H1 (cell line): ENCODE measurements at regions not wholly inside any gene's neighbourhood (a gene's known extent, or its start where the extent isn't known, plus 50 kb on each side); places are given as distances from the start of the nearest gene placed in this dataset.

Source experiments
- CTCF ChIA-PET: fragments of 300-600 bp; sonication (Branson Sonifier 250); formaldehyde crosslinking; loops from one replicate; lab custom pipeline; 2021; ENCODE audit not compliant: partially characterized antibody; lab: Charles Lee
- POLR2A ChIA-PET: fragments of 300-600 bp; sonication (Branson Sonifier 250); formaldehyde crosslinking; loops from one replicate; lab custom pipeline; 2021; ENCODE audit warnings: inconsistent platforms; ENCODE audit not compliant: partially characterized antibody; lab: Charles Lee
- DNase-seq, 2 experiments: peaks; one replicate each; pipeline versions ENCODE4 v3.0.0 to v3.0.0-alpha.2; 2010 to 2022; ENCODE audit warnings: low spot score in 2 of 2, low read depth in 1 of 2, mixed read lengths in 1 of 2
- FAIRE-seq: peaks from 2 replicates; lab custom pipeline; 2011; peaks lifted over from hg19 to GRCh38; lab: Jason Lieb, UNC
- H2AFZ ChIP-seq: 2 replicates; pipeline ENCODE4 v1.8.1; 2012; ENCODE audit warnings: low read length, inconsistent platforms
- H2AK5ac ChIP-seq: 2 replicates; pipeline ENCODE4 v1.6.1; 2013; ENCODE audit warnings: low read depth, low read length
- H2BK120ac ChIP-seq: replicated peaks from 2 replicates; pipeline ENCODE3; 2013; ENCODE audit warnings: low read depth, low read length, inconsistent platforms
- H2BK12ac ChIP-seq: 2 replicates; pipeline ENCODE4 v1.6.1; 2013; ENCODE audit warnings: low read depth, low read length
- H2BK15ac ChIP-seq: 2 replicates; pipeline ENCODE4 v1.6.1; 2013; ENCODE audit warnings: low read length
- H2BK20ac ChIP-seq: 2 replicates; pipeline ENCODE4 v1.6.1; 2013; ENCODE audit warnings: low read length
- H2BK5ac ChIP-seq: 2 replicates; pipeline ENCODE4 v1.6.1; 2013; ENCODE audit warnings: low read depth, low read length
- H3K14ac ChIP-seq: 2 replicates; pipeline ENCODE4 v1.6.1; 2013; ENCODE audit warnings: inconsistent platforms; ENCODE audit not compliant: insufficient read length
- H3K18ac ChIP-seq: 2 replicates; pipeline ENCODE4 v1.6.1; 2013; ENCODE audit warnings: low read length; ENCODE audit errors: extremely low read depth
- H3K23ac ChIP-seq: 2 replicates; pipeline ENCODE4 v1.6.1; 2013; ENCODE audit warnings: inconsistent platforms; ENCODE audit not compliant: insufficient read length
- H3K23me2 ChIP-seq: 2 replicates; pipeline ENCODE4 v1.6.1; 2013; ENCODE audit warnings: low read depth, low read length
- H3K27ac ChIP-seq: 2 replicates; pipeline ENCODE4 v1.6.1; 2011; ENCODE audit warnings: low read depth, low read length, inconsistent platforms
- H3K27me3 ChIP-seq, 4 experiments: replicated peaks in 1 of 4; 1 replicate in 1 of 4; 2 replicates in 3 of 4; pipeline versions ENCODE4 v1.6.1 to v1.8.1; 2011 to 2013; ENCODE audit warnings: low read length in 3 of 4, mild to moderate bottlenecking in 3 of 4, inconsistent platforms in 2 of 4, mixed read lengths in 2 of 4, moderate library complexity in 1 of 4; ENCODE audit not compliant: control insufficient read depth in 3 of 4, insufficient read depth in 3 of 4; ENCODE audit errors: extremely low read depth in 1 of 4
- H3K36me3 ChIP-seq, 4 experiments: 2 replicates each; pipeline versions ENCODE4 v1.6.1 to v1.8.1; 2011 to 2013; ENCODE audit warnings: mild to moderate bottlenecking in 4 of 4, low read length in 3 of 4, moderate library complexity in 2 of 4, control low read depth in 1 of 4, inconsistent platforms in 1 of 4; ENCODE audit not compliant: insufficient read depth in 4 of 4, control insufficient read depth in 2 of 4
- H3K4ac ChIP-seq: replicated peaks from 2 replicates; pipeline ENCODE3; 2013; ENCODE audit warnings: low read length, low read depth, mixed read lengths, inconsistent platforms; ENCODE audit not compliant: insufficient read length
- H3K4me1 ChIP-seq, 4 experiments: replicated peaks in 1 of 4; 1 replicate in 1 of 4; 2 replicates in 3 of 4; pipeline versions ENCODE4 v1.6.1 to v1.8.1; 2011 to 2013; ENCODE audit warnings: low read length in 3 of 4, inconsistent platforms in 2 of 4, mixed read lengths in 1 of 4; ENCODE audit not compliant: insufficient read depth in 4 of 4, control insufficient read depth in 3 of 4
- H3K4me2 ChIP-seq, 2 experiments: 2 replicates each; pipeline versions ENCODE4 v1.6.1 to v1.8.1; 2011 to 2013; ENCODE audit warnings: low read depth in 2 of 2, low read length in 2 of 2, control low read depth in 1 of 2, inconsistent platforms in 1 of 2, mild to moderate bottlenecking in 1 of 2; ENCODE audit not compliant: insufficient read depth in 1 of 2
- H3K4me3 ChIP-seq, 4 experiments: fragments of 200-600, 300-600 bp in 1 of 4; sonication (generic), shearing (Covaris generic), sonication (Bioruptor Twin) in 1 of 4; 2 replicates each; pipeline versions ENCODE4 v1.5.1 to v1.8.1; 2011 to 2016; ENCODE audit warnings: low read length in 4 of 4, low read depth in 3 of 4, control low read depth in 2 of 4, inconsistent platforms in 2 of 4, mild to moderate bottlenecking in 2 of 4, mixed read lengths in 1 of 4, moderate library complexity in 1 of 4; ENCODE audit not compliant: insufficient read depth in 2 of 4; ENCODE audit errors: extremely low read depth in 1 of 4
- H3K56ac ChIP-seq: replicated peaks from 2 replicates; pipeline ENCODE3; 2013; ENCODE audit warnings: low read depth, mild to moderate bottlenecking, mixed read lengths, low read length, inconsistent platforms; ENCODE audit not compliant: insufficient read length
- H3K79me1 ChIP-seq: 2 replicates; pipeline ENCODE4 v1.6.1; 2013; ENCODE audit warnings: low read depth, low read length, control low read depth
- H3K79me2 ChIP-seq, 2 experiments: 2 replicates each; pipeline versions ENCODE4 v1.6.1 to v1.8.1; 2012 to 2013; ENCODE audit warnings: low read length in 2 of 2, mild to moderate bottlenecking in 2 of 2, inconsistent platforms in 1 of 2; ENCODE audit not compliant: insufficient read depth in 2 of 2, control insufficient read depth in 1 of 2
- H3K9ac ChIP-seq, 4 experiments: replicated peaks in 1 of 4; 1 replicate in 1 of 4; 2 replicates in 3 of 4; pipeline versions ENCODE4 v1.6.1 to v1.8.1; 2011 to 2013; ENCODE audit warnings: low read depth in 3 of 4, low read length in 3 of 4, control low read depth in 2 of 4, mild to moderate bottlenecking in 2 of 4, moderate library complexity in 2 of 4, inconsistent platforms in 1 of 4; ENCODE audit errors: extremely low read depth in 1 of 4
- H3K9me3 ChIP-seq, 2 experiments: 2 replicates each; pipeline versions ENCODE4 v1.6.1 to v1.8.1; 2012 to 2013; ENCODE audit warnings: mild to moderate bottlenecking in 2 of 2, moderate library complexity in 2 of 2, control low read depth in 1 of 2, inconsistent platforms in 1 of 2, low read depth in 1 of 2, low read length in 1 of 2, mixed read lengths in 1 of 2; ENCODE audit not compliant: insufficient read depth in 2 of 2
- H4K20me1 ChIP-seq, 2 experiments: replicated peaks in 1 of 2; 2 replicates each; pipeline versions ENCODE3 to v1.8.1; 2011 to 2013; ENCODE audit warnings: inconsistent platforms in 2 of 2, low read length in 2 of 2, mild to moderate bottlenecking in 1 of 2; ENCODE audit not compliant: insufficient read depth in 2 of 2, control insufficient read depth in 1 of 2
- H4K5ac ChIP-seq: 2 replicates; pipeline ENCODE4 v1.6.1; 2013; ENCODE audit warnings: low read length, low read depth, mixed read lengths, inconsistent platforms; ENCODE audit not compliant: insufficient read length
- H4K8ac ChIP-seq: 2 replicates; pipeline ENCODE4 v1.8.0; 2013; ENCODE audit warnings: mild to moderate bottlenecking, moderate library complexity, low read length, inconsistent platforms; ENCODE audit not compliant: insufficient read depth; ENCODE audit errors: extremely low read depth
- H4K91ac ChIP-seq: replicated peaks from 2 replicates; pipeline ENCODE3; 2013; ENCODE audit warnings: low read length, mixed read lengths, inconsistent platforms; ENCODE audit not compliant: insufficient read length
- BACH1 ChIP-seq: IDR thresholded peaks from 2 replicates; pipeline ENCODE4 v1.6.1; 2012; ENCODE audit warnings: low read length, improper control_type of control experiment
- E2F6 ChIP-seq: IDR thresholded peaks from 2 replicates; pipeline ENCODE4 v1.6.1; 2012; ENCODE audit warnings: inconsistent platforms
- KDM1A ChIP-seq: fragments of 200-600, 300-600 bp; sonication (generic); IDR thresholded peaks from 2 replicates; pipeline ENCODE4 v1.7.1; 2016; ENCODE audit warnings: mild to moderate bottlenecking, low read length, borderline replicate concordance
- KDM4A ChIP-seq: IDR thresholded peaks from one replicate; pipeline ENCODE4 v1.7.1; 2012; ENCODE audit warnings: low read depth, mild to moderate bottlenecking, moderate library complexity, low read length, inconsistent platforms; ENCODE audit not compliant: severe bottlenecking
- NRF1 ChIP-seq: IDR thresholded peaks from 2 replicates; pipeline ENCODE4 v1.6.1; 2011; ENCODE audit warnings: mild to moderate bottlenecking, low read depth, low read length, improper control_type of control experiment
- RFX5 ChIP-seq: IDR thresholded peaks from 2 replicates; pipeline ENCODE4 v1.6.1; 2011; ENCODE audit warnings: low read depth, low read length, improper control_type of control experiment, borderline replicate concordance
- ZNF274 ChIP-seq: IDR thresholded peaks from 2 replicates; pipeline ENCODE4 v1.7.0; 2012; ENCODE audit warnings: low read length, borderline replicate concordance; ENCODE audit errors: extremely low read depth
- WGBS, 2 experiments: shearing (Covaris generic) in 1 of 2; methylation state at CpG; one replicate each; pipeline versions ENCODE4 v1.1.6 to v1.1.7; 2013 to 2015; ENCODE audit warnings: low lambda C conversion rate in 2 of 2, mixed read lengths in 2 of 2, inconsistent platforms in 1 of 2, low coverage in 1 of 2, missing lambda C conversion rate in 1 of 2; ENCODE audit not compliant: insufficient replicate concordance in 2 of 2, insufficient coverage in 1 of 2, insufficient read length in 1 of 2; ENCODE audit errors: extremely low coverage in 1 of 2, missing lambda C conversion rate in 1 of 2; 5-methylcytosine and 5-hydroxymethylcytosine counted together

- H3K79me1 ChIP-seq = no peaks in the 10 kb centered on the region
- CTCF ChIA-PET = interaction anchor here (0.9 kb wide), 1 partner anchor 25 kb away, joined by 5 read pairs; no protein-coding TSS in a partner anchor
- H3K56ac ChIP-seq = no peak overlapping the region
Observed at GRCh38 chr3:34235096-34235495, 436.7 kb downstream of the PDCD6IP start.

More at GRCh38 chr3:34235096-34235495, 436.7 kb downstream of the PDCD6IP start:
- Histone ChIP-seq H3K18ac (no peak overlapping the region), H3K4me2 (no peak overlapping the region), H3K23me2 (no peaks in the 10 kb centered on the region), H2BK12ac (no peak overlapping the region), H3K27ac (no peak overlapping the region), H3K27me3 (no peaks in the 10 kb centered on the region), H4K8ac (no peak overlapping the region), H2BK120ac (no peak overlapping the region), H2BK15ac (no peak overlapping the region), H3K9ac (no peak overlapping the region), H4K5ac (no peak overlapping the region), H3K36me3 (no peaks in the 10 kb centered on the region), H2AK5ac (no peak overlapping the region), H3K79me2 (no peaks in the 10 kb centered on the region), H3K4me3 (no peak overlapping the region), H2BK5ac (no peak overlapping the region), H4K91ac (no peak overlapping the region), H3K4me1 (no peaks in the 10 kb centered on the region), H2BK20ac (no peak overlapping the region), H2AFZ (no peak overlapping the region), H3K23ac (no peak overlapping the region), H4K20me1 (no peaks in the 10 kb centered on the region), H3K14ac (no peak overlapping the region), H3K4ac (no peak overlapping the region), H3K9me3 (no peaks in the 10 kb centered on the region)
- 70% methylated on average over 2 of the region's 2 CpGs; no CpG with 5 or more reads in 1 of the 2 experiments for WGBS, 2 experiments
- FAIRE-seq = no peak
- DNase-seq = no peak
- TF ChIP-seq BACH1 (no peak), RFX5 (no peak), E2F6 (no peak), ZNF274 (no peak), KDM1A (no peak), NRF1 (no peak), KDM4A (no peak)
- POLR2A ChIA-PET = no interaction called here
